Hematopoietic multipotent progenitor cell treated with erythropoietin and hydrocortisone succinate and interleukin-3 and kit ligand, for 8 days (in vitro differentiated cells): ENCODE measurements at regions not wholly inside any gene's neighbourhood (a gene's known extent, or its start where the extent isn't known, plus 50 kb on each side); places are given as distances from the start of the nearest gene placed in this dataset.

ENCODE experiments used
- DNase-seq: peaks from one replicate; pipeline ENCODE4 v3.0.0-alpha.2; 2015

- DNase-seq = peak; percentile 3
Observed at GRCh38 chr3:45330510-45331295, 57.7 kb upstream of the LARS2 start.

- no peak for DNase-seq
Observed at GRCh38 chr3:45332493-45332892, 55.9 kb upstream of the LARS2 start.

GRCh38 chr3:45332901-45333407, 55.4 kb upstream of the LARS2 start:
- DNase-seq = peak; percentile 29

- no peak for DNase-seq
Observed at GRCh38 chr3:45333549-45333948, 54.8 kb upstream of the LARS2 start.

GRCh38 chr3:45337839-45338470, 50.4 kb upstream of the LARS2 start:
- no peak for DNase-seq
